GM19463 (cell line): ENCODE measurements at regions not wholly inside any gene's neighbourhood (a gene's known extent, or its start where the extent isn't known, plus 50 kb on each side); places are given as distances from the start of the nearest gene placed in this dataset.

ENCODE experiments used
- ATAC-seq: cut with Tn5 transposase; IDR thresholded peaks from one replicate; pipeline ENCODE4 v1.9.1; 2021; ENCODE audit warnings: mild to moderate bottlenecking, moderate library complexity; ENCODE audit not compliant: unreplicated experiment

DNA sequence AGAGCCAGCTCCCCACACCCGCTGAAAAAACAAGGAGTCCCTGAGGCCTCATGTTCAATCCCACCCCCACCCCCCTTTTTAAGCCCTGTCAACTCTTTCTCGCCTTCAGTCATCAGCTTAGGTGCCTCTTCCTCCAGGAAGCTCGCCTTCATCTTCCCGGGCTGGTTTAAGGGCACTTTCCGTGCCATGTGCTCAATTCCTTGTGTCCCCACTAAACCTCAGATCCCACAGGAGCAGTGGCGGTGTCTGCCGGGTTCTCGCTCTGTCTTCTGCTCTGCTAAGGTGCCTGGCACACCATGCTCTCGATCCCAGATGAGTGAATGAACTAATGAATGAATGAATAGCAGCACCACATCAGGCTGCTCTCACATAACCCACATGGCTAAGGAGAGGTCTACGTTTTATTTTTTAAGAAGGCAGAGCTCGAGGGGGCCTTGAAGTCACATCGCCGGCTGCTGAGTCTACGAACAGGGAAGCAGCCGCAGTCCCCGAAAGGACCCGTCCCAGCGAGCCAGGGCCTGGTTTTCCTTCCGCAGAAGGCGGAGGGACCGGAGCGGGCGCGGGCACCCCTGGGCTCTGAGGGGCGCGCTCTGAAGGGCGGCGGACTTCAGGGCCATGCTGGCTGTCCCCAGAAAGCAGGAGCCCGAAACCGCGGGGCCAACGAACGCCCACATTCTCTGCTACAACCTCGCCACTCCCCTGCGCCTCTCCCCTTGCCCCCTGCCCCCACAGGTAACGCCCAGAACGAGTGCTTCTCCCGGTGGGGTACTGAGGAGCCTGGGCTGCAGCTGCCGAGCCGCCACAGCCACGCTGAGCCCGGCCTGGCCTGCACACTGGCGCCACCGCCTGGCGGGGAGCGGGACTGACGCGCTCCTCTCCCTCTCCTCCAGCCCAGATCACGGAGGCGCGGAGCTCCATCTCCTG, 73.4 kb upstream of the KCNMA1 start:
- peak; percentile 78 for ATAC-seq

DNA sequence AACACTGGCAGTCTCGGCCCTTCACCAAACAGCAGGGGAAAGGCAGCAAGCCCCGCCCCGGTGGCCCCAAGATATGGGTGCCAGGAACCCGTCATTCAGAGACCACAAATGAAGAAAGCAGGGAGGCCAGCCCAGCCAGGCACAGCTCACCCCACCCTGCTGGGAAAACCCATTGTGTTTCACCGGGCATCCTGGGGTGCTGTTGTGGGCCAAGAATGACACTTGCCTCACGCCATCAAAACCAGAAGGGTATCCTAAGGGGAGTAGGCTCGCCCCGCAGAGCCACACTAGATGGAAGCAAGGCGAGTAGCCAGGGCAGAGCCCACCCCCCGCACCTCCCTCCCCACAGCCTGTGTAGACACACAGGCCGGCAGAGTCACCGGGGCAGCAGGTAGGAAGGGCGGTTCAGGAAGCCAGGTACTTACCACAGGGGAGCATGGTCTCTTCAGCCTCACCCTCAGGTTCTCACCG, 72.5 kb upstream of the KCNMA1 start:
- peak; percentile 53 for ATAC-seq

DNA sequence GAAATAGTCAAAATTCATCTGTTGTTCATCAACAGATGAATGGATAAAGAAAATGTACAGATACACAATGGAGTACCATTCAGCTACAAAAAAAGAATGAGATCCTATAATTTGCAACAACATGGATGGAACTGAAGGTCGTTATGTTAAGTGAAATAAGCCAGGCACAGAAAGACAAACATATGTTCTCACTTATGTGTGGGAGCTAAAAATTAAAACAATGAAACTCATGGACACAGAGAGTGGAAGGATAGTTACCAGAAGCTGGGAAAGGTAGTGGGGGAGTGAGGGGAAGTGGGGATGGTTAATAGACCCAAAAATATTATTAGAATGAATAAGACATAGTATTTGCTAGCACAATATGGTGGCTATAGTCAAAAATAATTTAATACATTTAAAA, 70.0 kb upstream of the KCNMA1 start:
- no peak for ATAC-seq

DNA sequence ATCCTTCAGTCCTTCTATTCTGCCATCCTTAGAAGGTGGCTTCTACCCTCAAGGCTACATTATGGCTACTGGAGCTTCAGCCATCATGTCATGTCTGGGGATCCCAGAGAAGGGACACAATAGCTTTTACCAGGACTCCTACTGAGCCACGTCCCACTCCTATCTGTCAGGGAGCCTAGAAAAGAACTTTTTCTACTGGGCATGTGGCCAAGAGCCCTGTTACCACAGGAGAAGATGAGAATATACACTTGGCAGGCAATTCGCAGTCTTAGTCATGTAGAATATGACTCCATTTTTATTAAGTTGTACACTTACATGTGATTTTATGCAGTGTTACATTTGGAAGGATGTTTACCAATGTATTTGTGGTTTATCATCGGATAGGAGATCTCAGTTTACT, 64.6 kb upstream of the KCNMA1 start:
- peak; percentile 64 for ATAC-seq

DNA sequence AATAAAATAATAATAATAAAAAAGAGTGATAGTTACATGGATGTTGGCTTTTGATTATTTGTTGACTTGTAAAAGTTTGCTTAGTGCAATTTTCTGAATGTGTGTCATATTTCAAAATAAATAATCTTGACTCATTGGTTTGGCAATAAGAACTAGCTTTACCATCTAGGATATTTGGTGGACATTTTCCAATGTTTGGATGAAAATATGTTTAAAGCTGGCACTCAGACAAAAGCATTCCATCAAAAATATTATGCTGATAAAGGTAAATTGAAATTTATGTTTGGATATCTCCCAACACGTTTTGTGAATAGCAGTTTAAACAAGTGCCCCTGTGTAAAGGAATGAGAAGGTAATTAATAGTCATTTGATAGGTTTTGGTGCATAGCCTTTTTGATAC, 62.5 kb upstream of the KCNMA1 start:
- no peak for ATAC-seq

DNA sequence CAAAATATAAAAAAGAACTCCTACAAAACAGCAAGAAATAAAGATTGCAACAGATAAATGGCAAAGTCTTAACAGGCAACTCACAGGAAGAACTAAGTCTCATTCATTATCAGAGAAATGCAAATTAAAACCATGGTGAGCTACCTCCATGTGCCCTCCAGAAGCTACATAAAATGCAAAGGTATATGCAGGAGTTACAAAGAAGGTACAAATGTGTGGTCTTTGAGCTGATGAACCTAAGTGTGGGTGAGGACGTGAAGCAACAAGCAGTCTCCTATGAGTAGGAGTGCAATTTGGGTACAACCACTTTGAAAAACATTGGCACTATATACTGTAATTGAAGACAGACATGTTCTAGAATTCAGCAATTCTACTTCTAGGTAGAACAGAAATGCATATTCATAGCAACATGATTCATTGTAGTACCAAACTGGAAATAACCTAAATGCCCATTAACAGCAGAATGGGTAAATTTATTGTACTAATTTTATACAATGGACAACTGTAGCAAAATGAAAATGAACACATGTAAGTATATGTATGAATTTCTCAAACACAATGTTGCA, 61.6 kb upstream of the KCNMA1 start:
- ATAC-seq: peak; percentile 54

DNA sequence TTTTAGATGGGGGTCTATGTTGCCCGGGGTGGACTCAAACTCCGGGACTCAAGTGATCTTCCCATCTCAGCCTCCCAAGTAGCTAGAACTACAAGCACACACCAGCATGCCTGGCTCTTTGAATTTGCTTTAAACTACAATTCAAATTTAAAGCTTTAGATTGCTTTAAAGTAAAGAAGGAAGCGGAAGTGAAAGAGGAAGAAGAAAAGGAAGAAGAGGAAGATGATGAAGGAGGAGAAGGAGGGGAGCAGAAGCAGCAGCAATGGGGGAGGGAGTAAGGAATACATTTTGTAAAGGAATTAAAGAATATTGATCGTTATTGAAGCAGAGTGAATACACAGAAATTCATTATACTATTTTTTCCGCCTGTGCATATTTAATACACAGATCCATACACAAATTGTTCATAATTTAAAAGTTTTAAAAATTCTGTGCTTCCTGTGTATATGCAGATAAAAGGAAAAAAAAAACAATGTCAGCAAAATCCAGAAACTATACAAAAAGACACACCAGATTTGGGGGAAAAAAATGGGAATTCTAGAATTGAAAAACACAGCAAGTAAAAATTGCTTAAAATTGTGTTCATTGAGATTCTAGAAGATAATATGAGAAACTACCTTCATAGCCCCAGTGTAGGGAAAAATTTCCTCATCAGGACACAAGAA, 60.8 kb upstream of the KCNMA1 start:
- no peak for ATAC-seq

DNA sequence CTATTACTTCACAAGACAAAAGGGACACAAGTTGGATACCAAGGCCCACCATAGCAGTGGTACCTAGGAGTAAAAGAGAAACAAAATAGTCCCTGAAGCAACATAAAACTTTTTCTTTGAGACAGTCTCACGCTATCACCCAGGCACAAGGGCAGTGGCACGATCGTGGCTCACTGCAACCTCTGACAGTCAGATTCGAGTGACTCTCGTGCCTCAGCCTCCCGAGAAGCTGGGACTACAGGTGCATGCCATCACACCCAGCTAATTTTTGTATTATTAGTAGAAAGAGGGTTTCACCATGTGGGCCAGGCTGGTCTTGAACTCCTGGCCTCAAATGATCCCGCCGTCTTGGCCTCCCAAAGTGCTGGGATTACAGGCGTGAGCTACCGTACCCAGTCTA, 59.0 kb upstream of the KCNMA1 start:
- ATAC-seq: no peak

DNA sequence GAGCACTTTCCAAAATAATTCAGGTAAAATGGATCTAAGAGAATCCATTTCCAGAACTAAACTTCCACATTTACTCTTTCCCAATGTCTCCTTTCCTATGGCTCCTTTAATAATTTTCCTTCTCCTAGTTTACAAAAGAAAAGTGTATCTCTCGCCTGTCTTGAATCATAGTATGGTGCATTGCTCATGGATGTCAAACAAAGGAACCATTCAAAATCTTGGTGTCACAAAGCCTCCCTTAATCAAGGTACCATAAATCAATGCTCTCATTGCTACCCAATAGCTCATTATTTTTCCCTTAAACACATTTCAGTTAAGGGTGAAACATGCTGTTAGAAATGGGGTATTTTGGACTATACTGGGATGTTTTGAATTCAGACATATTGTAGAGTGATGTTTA, 57.6 kb upstream of the KCNMA1 start:
- ATAC-seq: no peak

DNA sequence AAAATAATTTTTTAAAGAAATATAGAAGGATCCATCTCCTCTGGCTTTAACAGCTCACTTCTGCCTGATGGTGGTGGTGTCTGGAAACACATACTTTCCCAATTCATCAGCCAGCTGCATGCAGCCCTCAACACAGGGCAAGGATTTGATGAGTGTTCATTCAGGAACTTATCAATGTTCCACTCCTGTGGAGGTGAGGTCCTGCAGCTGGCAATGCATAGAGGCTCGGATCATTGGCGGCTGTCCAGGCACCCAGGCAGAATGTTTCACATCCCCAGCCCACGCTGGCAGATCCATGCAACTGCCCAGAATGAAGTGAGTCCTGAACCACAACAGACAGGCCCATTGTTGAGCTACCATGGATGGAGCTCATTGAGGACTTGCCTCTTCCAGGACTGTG, 55.2 kb upstream of the KCNMA1 start:
- ATAC-seq: no peak

DNA sequence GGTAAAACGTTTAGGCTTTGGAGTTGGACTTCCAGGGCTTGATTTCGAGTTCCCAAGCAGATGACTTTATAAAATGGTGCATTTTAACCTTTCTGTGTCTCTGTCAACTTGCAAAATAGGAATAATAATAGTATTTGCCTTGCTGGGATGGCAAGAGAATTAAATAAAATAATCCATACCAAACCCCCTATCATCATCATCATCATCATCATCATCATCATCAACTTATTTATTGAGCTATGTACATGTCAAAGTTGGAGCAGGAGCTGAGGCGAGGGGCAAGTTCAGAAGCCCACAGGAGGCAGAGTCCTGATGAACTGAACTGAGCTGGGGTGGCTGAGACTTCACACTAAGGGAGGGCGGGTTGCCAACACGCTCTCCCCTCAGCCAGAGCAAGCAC, 51.7 kb upstream of the KCNMA1 start:
- no peak for ATAC-seq

DNA sequence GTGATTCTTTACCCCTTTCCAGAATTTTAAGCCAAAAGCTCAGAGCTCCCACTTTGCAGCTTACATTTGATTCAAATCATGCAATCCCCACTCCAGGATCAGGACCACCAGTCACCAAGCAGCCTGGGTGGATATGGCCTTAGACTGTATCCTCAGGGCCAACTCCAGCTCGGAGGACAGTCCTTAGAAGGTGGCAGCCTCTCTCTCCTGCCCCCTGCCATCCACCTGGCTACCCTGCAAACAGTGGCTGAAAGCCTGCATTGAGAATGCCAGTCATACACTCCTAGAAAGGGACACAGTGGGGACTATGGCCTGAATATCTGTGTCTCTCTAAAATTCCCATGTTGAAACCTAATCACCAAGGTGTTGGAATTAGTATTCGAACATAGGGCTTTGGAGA, 50.0 kb upstream of the KCNMA1 start:
- no peak for ATAC-seq
